ENCODE measurements at regions not wholly inside any gene's neighbourhood (a gene's known extent, or its start where the extent isn't known, plus 50 kb on each side); places are given as distances from the start of the nearest gene placed in this dataset.

GRCh38 chr4:62209757-62210485 is 1009.8 kb downstream of the ADGRL3 start:
- intact Hi-C loops (cut with micrococcal nuclease): no loop called here
- no peak for DNase-seq
- ATAC-seq: no peak

DNA sequence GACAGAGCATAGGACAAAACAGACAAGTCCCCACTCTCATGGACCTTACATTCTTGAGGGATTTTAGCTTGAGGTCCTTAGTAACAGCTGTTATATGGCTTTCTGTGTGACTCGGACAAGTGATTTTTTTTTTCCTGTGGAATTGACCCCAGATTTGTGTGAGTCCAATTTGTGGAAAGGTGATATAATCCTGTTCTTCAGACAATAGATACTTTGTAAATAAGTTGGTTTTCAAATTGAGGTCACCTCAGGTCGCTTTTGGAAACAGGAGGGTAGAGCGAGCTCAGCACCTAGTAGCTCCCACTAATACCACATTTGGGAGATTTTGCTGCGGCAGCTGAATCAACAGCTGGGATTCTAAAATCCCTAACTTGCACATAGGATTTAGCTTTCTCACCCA is 1008.8 kb downstream of the ADGRL3 start:
- intact Hi-C loops (cut with micrococcal nuclease): no loop called here
- ATAC-seq (no peak), DNase-seq (no peak)

DNA sequence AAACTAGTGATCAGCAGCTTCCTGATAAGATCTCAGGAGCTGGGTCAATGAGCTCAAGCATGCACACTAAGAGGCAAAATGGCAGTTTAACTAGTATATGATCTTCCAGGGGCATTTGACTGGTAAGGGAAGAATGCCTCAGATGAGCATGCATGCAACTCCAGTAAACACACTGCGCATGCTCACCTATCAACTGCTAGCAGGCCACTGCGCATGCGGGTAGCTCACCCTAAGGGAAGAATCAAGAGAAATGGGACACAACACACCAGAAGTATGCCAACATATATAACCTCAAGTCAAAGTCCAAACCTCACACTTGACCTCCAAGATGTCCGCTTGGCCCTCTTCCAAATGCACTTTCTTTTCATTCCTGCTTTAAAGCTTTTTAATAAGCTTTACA is 1004.0 kb downstream of the ADGRL3 start:
- DNase-seq (no peak), ATAC-seq (no peak)
- intact Hi-C loops (cut with micrococcal nuclease): no loop called here

- ATAC-seq: no peak
- intact Hi-C loops (cut with micrococcal nuclease): no loop called here
- no peak for DNase-seq
These were observed 999.2 kb downstream of the ADGRL3 start for GRCh38 chr4:62199291-62199810.

DNA sequence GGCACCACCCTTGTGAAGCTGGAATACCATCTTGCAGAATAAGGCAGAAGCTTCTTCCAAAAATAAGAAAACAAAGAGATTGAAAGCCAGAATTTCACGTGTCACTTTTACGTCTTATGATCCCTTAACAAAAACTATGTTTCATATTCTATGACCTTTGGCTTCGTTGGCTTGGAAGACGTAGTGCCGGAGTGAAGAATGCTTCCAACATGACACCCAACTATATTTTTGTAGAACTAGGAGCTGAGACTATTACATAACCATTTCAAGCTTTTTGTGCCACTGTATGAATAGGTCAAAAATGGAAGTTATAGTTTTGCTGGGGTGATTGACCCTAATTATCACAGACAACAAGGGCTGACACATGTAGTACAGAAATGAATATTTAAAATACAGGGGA is 996.2 kb downstream of the ADGRL3 start:
- intact Hi-C loops (cut with micrococcal nuclease): no loop called here
- DNase-seq (no peak), ATAC-seq (peak; percentile 68)

GRCh38 chr4:62194342-62194741 is 994.2 kb downstream of the ADGRL3 start:
- ATAC-seq: no peak
- no peak for DNase-seq
- intact Hi-C loops (cut with micrococcal nuclease): no loop called here

DNA sequence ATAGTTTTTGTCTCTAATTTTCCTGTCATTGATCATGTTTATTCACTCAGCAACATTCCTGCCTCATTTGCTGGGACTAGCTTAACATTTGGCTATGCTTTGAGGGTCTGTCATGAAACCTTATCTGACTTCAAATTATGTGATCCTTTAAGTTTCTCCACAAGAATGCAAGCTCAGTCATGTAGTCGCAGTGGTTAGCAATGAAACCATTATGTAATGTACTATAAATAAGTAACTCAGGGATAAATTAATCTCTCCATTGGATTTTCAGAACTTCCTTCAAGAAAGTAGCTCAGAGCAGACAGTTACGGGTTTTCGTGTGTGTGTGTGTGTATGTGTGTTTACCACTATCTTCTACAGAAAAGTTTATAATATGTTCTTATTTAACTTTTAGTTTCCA is 993.6 kb downstream of the ADGRL3 start:
- intact Hi-C loops (cut with micrococcal nuclease): no loop called here
- ATAC-seq: peak; percentile 29
- DNase-seq: no peak

GRCh38 chr4:62191451-62192240 is 991.5 kb downstream of the ADGRL3 start:
- no peak for ATAC-seq
- DNase-seq: no peak

DNA sequence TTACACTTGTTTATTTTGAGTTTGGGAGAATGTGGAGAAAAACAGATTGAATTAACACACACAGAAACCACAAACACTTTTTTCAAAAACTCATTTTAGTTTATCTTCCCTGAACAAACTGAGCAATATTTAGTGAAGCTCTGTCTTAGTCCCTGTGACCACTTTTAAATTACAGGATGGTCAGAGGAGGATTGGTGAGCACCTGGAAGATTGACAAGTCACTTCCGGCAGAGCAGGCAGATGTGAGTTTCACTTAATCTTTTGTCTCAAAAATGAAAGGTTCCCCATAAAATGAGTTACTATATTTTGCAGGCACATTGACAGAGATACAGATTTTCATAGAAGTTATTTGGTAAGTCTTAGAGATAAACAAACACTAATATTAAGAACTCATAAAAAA is 970.1 kb downstream of the ADGRL3 start:
- ATAC-seq: no peak
- intact Hi-C loops (cut with micrococcal nuclease): no loop called here
- no peak for DNase-seq

More at GRCh38 chr4:62191451-62192240, 991.5 kb downstream of the ADGRL3 start:
- intact Hi-C loops (cut with micrococcal nuclease): no loop called here

DNA sequence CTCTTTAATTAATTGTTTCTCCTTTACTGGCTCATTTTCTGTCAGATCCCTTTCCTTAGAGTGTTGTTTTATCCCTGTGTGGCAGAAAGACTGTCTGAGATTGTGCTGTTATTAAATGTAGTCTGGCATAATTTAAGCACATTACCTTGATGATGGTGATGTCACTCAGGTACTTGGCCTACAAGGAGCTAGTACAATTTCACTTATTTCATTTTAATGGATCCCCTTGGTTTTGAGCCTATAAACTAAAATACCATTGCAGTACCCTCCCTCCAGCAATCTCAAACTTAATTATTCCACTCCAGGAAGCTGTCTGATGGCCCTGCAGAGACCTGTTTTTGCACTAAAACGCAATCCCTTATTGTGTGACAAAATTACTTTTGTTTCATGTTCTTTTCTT is 968.6 kb downstream of the ADGRL3 start:
- ATAC-seq: no peak
- intact Hi-C loops (cut with micrococcal nuclease): no loop called here

DNA sequence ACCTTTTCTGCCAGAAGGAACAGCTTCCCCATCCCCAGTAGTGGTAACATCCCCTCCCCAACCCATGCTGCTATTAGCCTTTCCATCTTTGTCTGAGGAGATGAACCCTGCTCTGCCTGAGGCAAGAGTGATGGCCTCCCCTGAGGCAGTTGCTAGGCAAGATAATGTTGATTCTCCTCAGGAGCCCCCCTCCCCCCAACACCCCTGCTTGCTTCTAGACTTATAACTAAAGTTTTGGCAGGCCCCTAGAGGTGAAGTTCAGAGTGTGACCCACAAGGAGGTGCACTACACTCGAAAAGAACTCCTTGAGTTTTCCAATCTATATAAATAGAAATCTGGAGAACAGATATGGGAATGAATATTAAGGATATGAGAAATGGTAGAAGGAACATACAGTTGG is 962.5 kb downstream of the ADGRL3 start:
- intact Hi-C loops (cut with micrococcal nuclease): no loop called here
- DNase-seq: no peak
- no peak for ATAC-seq

More for the DNA sequence above, 968.6 kb downstream of the ADGRL3 start:
- no peak for DNase-seq

- no peak for ATAC-seq
- intact Hi-C loops (cut with micrococcal nuclease): no loop called here
- DNase-seq: no peak
These were observed 961.3 kb downstream of the ADGRL3 start for GRCh38 chr4:62161446-62161845.

GRCh38 chr4:62159876-62160275 is 959.8 kb downstream of the ADGRL3 start:
- intact Hi-C loops (cut with micrococcal nuclease): no loop called here
- DNase-seq: no peak
- no peak for ATAC-seq

- peak; percentile 69 for ATAC-seq
- DNase-seq: no peak
- intact Hi-C loops (cut with micrococcal nuclease): no loop called here
These were observed 959.2 kb downstream of the ADGRL3 start for GRCh38 chr4:62159306-62159705.

DNA sequence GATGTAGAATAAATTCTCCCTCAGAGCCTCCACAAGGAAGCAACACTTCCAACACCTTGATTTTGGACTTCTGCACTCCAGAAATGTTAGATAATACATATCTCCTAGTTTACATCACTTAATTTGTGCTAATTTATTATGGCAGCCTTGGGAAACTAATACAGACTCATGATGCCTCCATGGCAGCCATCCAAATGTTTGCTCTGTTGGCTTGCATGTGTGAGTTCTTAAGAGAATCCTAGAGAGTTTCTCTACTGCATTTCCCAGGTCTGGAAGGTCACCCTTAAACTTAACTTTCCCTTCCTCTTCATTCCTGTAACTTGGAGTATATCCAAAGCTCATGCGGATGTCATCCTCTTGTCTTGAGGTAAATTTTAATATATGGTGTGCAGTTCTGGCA is 956.1 kb downstream of the ADGRL3 start:
- DNase-seq (no peak), ATAC-seq (no peak)
- intact Hi-C loops (cut with micrococcal nuclease): no loop called here

GRCh38 chr4:62145276-62145675 is 945.1 kb downstream of the ADGRL3 start:
- intact Hi-C loops (cut with micrococcal nuclease): no loop called here
- peak; percentile 57 for ATAC-seq

DNA sequence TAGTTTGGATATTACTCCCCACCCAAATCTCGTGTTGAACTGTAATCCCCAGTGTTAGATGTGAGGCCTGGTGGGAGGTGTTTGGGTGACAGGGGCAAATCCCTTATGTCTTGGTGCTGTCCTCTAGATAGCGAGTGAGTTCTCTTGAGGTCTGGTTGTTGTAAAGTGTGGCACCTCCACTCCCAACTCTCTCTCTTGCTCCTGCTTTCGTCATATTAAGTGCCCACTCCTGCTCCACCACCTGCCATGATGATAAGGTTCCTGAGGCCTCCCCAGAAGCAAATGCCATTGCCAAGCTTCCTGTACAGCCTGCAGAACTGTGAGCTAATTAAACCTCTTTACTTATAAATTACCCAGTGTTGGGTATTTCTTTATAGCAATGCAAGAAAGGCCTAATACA is 944.3 kb downstream of the ADGRL3 start:
- DNase-seq (no peak), ATAC-seq (peak; percentile 27)
- intact Hi-C loops (cut with micrococcal nuclease): no loop called here

More at GRCh38 chr4:62145276-62145675, 945.1 kb downstream of the ADGRL3 start:
- DNase-seq: no peak

DNA sequence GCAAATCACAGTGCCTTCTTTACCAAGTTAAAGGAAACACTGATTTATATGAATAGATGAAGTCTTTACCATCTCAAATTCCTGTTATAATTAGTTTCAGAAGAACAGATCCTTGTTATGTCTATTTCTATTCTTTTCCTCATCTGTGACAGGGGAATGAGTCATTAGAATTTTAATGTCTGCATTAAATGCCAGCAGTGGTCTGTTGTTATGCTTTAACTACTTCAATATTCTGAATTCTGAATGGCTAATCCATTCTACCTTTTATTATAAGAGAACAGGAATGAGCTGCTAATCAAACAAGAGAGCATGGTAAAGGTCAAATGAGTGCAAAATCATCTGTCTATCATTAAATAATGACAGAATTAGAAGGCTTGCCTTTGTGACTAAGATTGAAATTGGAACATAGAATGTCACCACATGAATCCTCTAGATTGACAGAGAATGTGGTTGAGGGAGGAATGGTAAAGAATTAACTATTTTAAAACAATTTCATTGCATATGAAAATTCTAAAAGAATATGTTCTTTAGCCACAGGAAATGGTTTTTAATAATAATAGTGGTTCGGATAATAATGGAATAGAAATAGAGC is 935.5 kb downstream of the ADGRL3 start:
- DNase-seq (no peak), ATAC-seq (peak; percentile 1)
- intact Hi-C loops (cut with micrococcal nuclease): no loop called here

DNA sequence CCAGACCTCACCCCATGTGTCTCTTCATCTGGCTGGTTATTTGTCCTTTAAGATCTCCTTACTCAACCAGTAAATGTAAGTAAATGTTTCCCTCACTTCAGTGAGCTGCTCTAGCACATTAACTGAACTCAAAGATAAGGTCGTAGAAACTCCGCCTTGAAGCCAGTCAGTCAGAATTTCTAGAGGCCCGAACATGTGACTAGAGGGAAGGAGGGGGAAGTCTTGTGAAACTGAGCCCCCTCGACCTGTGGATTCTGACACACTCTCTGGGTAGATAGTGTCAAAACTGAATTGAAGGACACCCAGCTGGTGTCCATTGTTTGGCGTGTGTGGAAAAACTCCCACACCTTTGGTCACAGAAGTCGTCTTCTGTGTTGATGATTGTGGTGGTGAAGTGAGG is 933.9 kb downstream of the ADGRL3 start:
- ATAC-seq (peak; percentile 92), DNase-seq (no peak)
- intact Hi-C loops (cut with micrococcal nuclease): no loop called here

All from left ventricle myocardium superior (tissue), 1 donor.